ENCODE measurements at regions not wholly inside any gene's neighbourhood (a gene's known extent, or its start where the extent isn't known, plus 50 kb on each side); places are given as distances from the start of the nearest gene placed in this dataset.
"Not testable (repeated sequence)": the region's sequence is repeated elsewhere in the genome, so short reads cannot be mapped to it uniquely, and the experiment has no call there.

DNA sequence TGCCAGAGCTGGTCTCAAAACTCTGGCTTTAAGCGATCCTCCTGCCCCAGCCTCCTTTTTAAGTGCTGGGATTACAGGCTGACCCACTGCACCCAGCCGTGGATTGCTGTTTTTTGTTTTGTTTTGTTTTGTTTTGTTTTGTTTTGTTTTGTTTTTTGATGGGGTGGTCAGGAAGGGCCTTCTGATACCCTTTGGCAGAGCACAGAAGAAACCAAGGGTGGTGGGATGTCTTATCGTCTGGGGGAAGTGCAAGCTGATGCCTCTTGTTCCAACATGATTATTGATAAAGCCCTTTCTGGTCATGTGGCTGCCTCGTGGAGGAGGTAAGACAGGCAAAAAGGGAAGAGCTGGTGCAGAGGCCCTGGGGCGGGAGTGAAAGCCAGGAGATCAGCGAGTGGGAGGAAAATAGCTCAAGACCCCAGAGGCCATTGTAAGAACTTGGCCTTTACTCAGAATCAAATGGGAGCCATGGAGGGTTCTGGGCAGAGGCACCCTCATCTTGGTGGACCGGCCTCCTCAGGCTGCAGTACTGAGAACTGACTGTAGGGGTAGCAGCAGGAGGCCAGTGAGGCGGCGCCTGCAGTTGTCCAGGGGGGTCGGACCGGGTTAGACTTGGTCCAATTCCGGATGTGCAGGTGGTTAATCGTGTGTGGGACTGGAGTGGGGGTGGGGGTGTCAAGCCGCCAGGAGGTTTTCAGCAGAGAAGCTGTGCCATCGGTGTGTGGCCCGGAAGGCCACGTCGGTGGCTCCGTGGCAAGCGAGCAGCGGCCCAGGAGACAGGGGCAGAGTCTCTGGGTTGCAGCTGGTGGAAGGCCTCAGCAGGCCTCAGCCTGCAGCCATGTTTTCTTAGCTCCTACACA is 84.4 kb upstream of the GSE1 start:
- TF ChIP-seq, protein P1, sequence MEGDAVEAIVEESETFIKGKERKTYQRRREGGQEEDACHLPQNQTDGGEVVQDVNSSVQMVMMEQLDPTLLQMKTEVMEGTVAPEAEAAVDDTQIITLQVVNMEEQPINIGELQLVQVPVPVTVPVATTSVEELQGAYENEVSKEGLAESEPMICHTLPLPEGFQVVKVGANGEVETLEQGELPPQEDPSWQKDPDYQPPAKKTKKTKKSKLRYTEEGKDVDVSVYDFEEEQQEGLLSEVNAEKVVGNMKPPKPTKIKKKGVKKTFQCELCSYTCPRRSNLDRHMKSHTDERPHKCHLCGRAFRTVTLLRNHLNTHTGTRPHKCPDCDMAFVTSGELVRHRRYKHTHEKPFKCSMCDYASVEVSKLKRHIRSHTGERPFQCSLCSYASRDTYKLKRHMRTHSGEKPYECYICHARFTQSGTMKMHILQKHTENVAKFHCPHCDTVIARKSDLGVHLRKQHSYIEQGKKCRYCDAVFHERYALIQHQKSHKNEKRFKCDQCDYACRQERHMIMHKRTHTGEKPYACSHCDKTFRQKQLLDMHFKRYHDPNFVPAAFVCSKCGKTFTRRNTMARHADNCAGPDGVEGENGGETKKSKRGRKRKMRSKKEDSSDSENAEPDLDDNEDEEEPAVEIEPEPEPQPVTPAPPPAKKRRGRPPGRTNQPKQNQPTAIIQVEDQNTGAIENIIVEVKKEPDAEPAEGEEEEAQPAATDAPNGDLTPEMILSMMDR (IDR thresholded peaks at IDR 0.05; ENCODE audit: extremely low read depth, insufficient read depth, missing control alignments): peak; percentile 53
- DNase-seq (ENCODE audit: low spot score): no peak
- in situ Hi-C loops (cut with MboI; ENCODE audit: low pct_unique_long_range_greater_than_20kb, low sequenced_read_pairs, unreplicated experiment): no loop called here

DNA sequence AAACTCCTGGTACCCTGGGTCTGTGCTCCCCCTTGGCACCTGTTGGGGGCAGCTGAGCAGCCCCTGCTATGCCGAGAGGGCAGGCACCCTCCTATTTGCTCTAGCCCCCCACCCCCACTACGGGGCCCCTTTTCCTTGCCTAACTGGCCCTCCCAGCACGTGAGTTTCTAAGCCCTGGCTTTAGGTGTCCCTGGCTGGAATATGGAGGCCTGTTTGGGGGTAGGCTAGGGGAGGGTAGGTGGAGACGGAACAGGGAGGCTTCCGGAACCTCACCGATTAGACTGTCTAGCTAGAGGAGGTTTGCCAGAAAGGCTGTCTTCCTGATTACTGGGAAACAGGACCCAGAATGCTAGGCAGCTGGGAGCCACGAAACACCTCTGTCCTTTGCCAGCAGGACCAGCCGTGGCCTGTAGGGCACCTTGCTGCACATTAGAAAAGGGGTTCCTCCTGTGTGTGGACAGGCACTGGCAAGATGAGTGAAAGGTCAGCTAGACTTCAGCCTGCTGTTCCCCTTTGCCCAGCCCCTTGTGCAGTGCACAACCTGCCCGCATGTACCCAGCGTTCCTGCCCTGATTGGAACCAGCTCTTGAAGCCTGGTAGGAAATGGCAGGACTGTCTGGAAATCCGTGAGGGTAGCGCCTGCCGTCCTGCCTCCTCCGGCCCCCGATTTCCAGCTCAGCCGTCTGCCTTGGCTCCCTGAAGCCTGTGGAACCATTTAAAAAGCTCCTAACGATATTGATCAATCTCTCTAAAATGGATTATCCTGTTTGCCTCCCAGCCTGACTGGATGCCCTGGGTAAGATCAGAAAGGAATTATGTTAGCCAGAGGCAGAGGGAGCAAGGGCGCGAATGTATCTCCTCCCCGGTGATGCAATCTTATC is 83.4 kb upstream of the GSE1 start:
- DNase-seq (ENCODE audit: low spot score): no peak
- TF ChIP-seq, protein P1 (IDR thresholded peaks at IDR 0.05; ENCODE audit: extremely low read depth, insufficient read depth, missing control alignments): no peak
- in situ Hi-C loops (cut with MboI; ENCODE audit: low pct_unique_long_range_greater_than_20kb, low sequenced_read_pairs, unreplicated experiment): no loop called here

DNA sequence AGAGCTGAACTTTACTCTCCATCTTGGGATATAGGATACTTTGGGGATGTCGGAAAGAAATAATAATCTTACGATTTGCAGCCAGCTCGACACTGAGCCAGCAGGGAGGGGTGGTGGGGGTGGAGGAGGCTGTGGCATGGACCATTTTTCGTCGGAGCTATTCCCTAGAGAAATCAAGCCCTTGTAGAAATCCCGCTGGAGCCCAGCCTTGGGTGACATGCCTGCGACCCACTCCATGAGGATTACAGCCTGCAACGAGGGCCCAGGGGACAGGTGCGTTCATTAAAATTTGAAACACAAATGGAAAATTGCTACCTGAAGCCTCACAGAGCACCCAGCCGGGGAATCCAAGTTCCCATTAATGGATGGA is 82.8 kb upstream of the GSE1 start:
- TF ChIP-seq, protein P1 (IDR thresholded peaks at IDR 0.05; ENCODE audit: extremely low read depth, insufficient read depth, missing control alignments): no peak
- in situ Hi-C loops (cut with MboI; ENCODE audit: low pct_unique_long_range_greater_than_20kb, low sequenced_read_pairs, unreplicated experiment): no loop called here
- no peak for DNase-seq (ENCODE audit: low spot score)

DNA sequence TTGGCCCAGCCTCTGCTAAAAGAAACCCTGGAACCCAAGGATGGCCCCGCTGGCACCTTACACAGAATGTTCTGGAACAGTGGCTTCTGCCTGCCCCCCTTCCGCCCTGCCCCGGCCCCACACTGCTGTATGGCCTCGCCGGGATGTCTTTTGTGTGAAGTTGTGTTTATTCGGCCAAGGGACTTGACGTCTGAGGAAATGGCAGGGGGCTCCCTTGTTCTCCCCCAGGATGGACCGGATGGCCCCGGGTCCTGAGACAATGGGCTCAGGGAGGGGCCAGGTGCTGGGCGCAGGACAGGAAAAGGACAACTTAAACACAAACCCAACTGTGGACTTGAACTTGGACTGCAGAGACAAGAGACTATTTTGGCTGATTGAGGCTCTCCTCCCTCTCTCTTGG is 81.6 kb upstream of the GSE1 start:
- DNase-seq (ENCODE audit: low spot score): no peak
- TF ChIP-seq, protein P1 (IDR thresholded peaks at IDR 0.05; ENCODE audit: extremely low read depth, insufficient read depth, missing control alignments): no peak
- in situ Hi-C loops (cut with MboI; ENCODE audit: low pct_unique_long_range_greater_than_20kb, low sequenced_read_pairs, unreplicated experiment): no loop called here

DNA sequence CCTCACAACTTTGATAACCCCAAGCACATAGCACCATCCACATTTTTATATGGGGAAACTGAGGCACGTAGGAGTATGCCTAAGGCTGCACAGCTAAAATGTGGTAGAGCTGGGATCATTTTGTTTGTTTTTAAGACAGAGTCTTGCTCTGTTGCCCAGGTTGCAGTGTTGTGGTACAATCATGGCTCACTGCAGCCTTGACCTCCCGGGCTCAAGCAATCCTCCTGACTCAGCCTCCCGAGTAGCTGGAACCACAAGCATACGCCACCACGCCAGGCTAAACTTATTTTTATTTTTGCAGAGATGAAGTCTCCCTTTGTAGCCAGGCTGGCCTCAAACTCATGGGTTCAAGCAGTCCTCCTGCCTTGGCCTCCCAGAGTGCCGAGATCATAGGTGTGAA is 81.0 kb upstream of the GSE1 start:
- TF ChIP-seq, protein P1 (IDR thresholded peaks at IDR 0.05; ENCODE audit: extremely low read depth, insufficient read depth, missing control alignments): no peak
- DNase-seq (ENCODE audit: low spot score): no peak
- in situ Hi-C loops (cut with MboI; ENCODE audit: low pct_unique_long_range_greater_than_20kb, low sequenced_read_pairs, unreplicated experiment): no loop called here

DNA sequence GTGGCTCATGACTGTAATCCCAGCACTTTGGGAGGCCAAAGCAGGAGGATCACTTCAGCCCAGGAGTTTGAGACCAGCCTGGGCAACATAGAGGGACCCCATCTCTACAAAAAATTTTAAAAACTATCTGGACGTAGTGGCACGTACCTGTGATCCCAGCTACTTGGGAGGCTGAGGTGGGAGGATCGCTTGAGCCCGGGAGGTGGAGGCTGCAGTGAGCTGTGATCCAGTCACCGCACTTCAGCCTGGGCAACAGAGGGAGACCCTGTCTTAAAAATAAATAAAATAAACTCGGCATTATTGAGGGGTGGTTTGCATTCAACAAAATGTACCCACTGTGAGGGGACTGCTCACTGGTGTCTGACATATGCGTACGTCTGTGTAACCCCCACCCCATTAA is 79.5 kb upstream of the GSE1 start:
- DNase-seq (ENCODE audit: low spot score); in situ Hi-C loops (cut with MboI; ENCODE audit: low pct_unique_long_range_greater_than_20kb, low sequenced_read_pairs, unreplicated experiment): not testable (repeated sequence)
